ENCODE measurements at regions not wholly inside any gene's neighbourhood (a gene's known extent, or its start where the extent isn't known, plus 50 kb on each side); places are given as distances from the start of the nearest gene placed in this dataset.
"Not testable (repeated sequence)": the region's sequence is repeated elsewhere in the genome, so short reads cannot be mapped to it uniquely, and the experiment has no call there.

GRCh38 chr11:57920971-57921370, 102.7 kb upstream of the OR9Q1 start:
- no peak for DNase-seq

- DNase-seq: no peak
Measured at GRCh38 chr11:57932105-57932504, 91.6 kb upstream of the OR9Q1 start.

GRCh38 chr11:57935402-57936049, 88.2 kb upstream of the OR9Q1 start:
- no peak for DNase-seq

- no peak for DNase-seq
Measured at GRCh38 chr11:57936050-57936418, 87.6 kb upstream of the OR9Q1 start.

- DNase-seq: no peak
Measured at GRCh38 chr11:57937431-57937830, 86.2 kb upstream of the OR9Q1 start.

- no peak for DNase-seq
Measured at GRCh38 chr11:57938351-57938750, 85.3 kb upstream of the OR9Q1 start.

GRCh38 chr11:57940044-57940756, 83.5 kb upstream of the OR9Q1 start:
- DNase-seq: no peak

- DNase-seq: no peak
Measured at GRCh38 chr11:57941875-57942274, 81.8 kb upstream of the OR9Q1 start.

- no peak for DNase-seq
Measured at GRCh38 chr11:57942808-57943207, 80.9 kb upstream of the OR9Q1 start.

- not testable (repeated sequence) for DNase-seq
Measured at GRCh38 chr11:57943766-57944165, 79.9 kb upstream of the OR9Q1 start.

- no peak for DNase-seq
Measured at GRCh38 chr11:57946628-57947027, 77.1 kb upstream of the OR9Q1 start.

GRCh38 chr11:57964660-57965059, 59.0 kb upstream of the OR9Q1 start:
- no peak for DNase-seq

GRCh38 chr11:57971272-57972012, 52.2 kb upstream of the OR9Q1 start:
- no peak for DNase-seq

- no peak for DNase-seq
Measured at GRCh38 chr11:57972013-57972367, 51.7 kb upstream of the OR9Q1 start.
